H1 (cell line): ENCODE measurements at regions not wholly inside any gene's neighbourhood (a gene's known extent, or its start where the extent isn't known, plus 50 kb on each side); places are given as distances from the start of the nearest gene placed in this dataset.

Experiments used
- CBX5 ChIP-seq: fragments of 300-800, 300-1000 bp; sonication (generic); IDR thresholded peaks from 2 replicates; pipeline ENCODE4 v1.7.1; 2016; ENCODE audit warnings: antibody characterized with exemption, low read length, low read depth
- GTF2F1 ChIP-seq: IDR thresholded peaks from 2 replicates; pipeline ENCODE4 v1.6.1; 2012; ENCODE audit warnings: low read depth, low read length, improper control_type of control experiment, borderline replicate concordance
- MAFK ChIP-seq: IDR thresholded peaks from 2 replicates; pipeline ENCODE4 v1.6.1; 2012; ENCODE audit warnings: low read depth, mild to moderate bottlenecking, improper control_type of control experiment, low read length
- POLR2AphosphoS5 ChIP-seq: IDR thresholded peaks from 2 replicates; pipeline ENCODE4 v1.6.1; 2011; ENCODE audit warnings: low read depth, low read length
- RAD21 ChIP-seq, 2 experiments: IDR thresholded peaks in 1 of 2; conservative IDR thresholded peaks in 1 of 2; 2 replicates each; pipeline ENCODE4 v1.6.1; 2011; ENCODE audit warnings: low read depth in 2 of 2, low read length in 2 of 2, improper control_type of control experiment in 1 of 2, inconsistent platforms in 1 of 2, mild to moderate bottlenecking in 1 of 2, moderate library complexity in 1 of 2
- TAF1 ChIP-seq: IDR thresholded peaks from 2 replicates; pipeline ENCODE4 v1.6.1; 2011; ENCODE audit warnings: mild to moderate bottlenecking, low read depth, low read length
- TCF12 ChIP-seq: IDR thresholded peaks from 2 replicates; pipeline ENCODE4 v1.6.1; 2011; ENCODE audit warnings: low read depth, mild to moderate bottlenecking, low read length
- TF ChIP-seq, protein P1 (sequence below), 3 experiments: IDR thresholded peaks; 1 replicate in 2 of 3; 2 replicates in 1 of 3; pipeline versions ENCODE4 v1.5.1 to v1.6.1; 2011; ENCODE audit warnings: low read length in 3 of 3, mild to moderate bottlenecking in 3 of 3, inconsistent platforms in 2 of 3, low read depth in 1 of 3, moderate library complexity in 1 of 3; ENCODE audit not compliant: insufficient read depth in 1 of 3; ENCODE audit errors: control extremely low read depth in 1 of 3
- TF ChIP-seq, protein P2 (sequence below): IDR thresholded peaks from 2 replicates; pipeline ENCODE4 v1.6.1; 2012; ENCODE audit warnings: low read length, inconsistent platforms

DNA sequence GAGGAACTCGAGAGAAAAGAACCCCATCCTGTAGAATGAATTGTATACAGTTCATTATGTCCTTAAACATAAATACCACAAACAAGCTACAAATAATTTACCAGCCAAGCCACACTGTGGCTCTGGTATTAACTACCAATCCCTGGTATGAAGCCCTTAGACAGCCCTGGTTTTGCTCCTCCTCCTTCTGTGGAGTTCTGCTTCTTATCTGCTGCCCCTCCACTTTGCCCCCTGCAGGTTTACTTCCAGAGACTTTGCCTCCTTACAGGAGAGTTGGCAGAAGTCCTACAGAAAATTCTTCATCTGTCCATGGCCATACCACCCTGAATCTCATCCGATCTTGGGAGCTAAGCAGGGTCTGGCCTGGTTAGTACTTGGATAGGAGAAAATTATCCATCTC is 219.8 kb downstream of the ACTL7B start:
- TF ChIP-seq, protein P1, sequence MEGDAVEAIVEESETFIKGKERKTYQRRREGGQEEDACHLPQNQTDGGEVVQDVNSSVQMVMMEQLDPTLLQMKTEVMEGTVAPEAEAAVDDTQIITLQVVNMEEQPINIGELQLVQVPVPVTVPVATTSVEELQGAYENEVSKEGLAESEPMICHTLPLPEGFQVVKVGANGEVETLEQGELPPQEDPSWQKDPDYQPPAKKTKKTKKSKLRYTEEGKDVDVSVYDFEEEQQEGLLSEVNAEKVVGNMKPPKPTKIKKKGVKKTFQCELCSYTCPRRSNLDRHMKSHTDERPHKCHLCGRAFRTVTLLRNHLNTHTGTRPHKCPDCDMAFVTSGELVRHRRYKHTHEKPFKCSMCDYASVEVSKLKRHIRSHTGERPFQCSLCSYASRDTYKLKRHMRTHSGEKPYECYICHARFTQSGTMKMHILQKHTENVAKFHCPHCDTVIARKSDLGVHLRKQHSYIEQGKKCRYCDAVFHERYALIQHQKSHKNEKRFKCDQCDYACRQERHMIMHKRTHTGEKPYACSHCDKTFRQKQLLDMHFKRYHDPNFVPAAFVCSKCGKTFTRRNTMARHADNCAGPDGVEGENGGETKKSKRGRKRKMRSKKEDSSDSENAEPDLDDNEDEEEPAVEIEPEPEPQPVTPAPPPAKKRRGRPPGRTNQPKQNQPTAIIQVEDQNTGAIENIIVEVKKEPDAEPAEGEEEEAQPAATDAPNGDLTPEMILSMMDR (IDR thresholded peaks at IDR 0.05; ENCODE audit: control extremely low read depth in 1 of 3, insufficient read depth in 1 of 3, low read depth in 1 of 3, low read length in 3 of 3): no peak
- no peak for TF ChIP-seq RAD21 (IDR thresholded peaks at IDR 0.05 in 1 of 2, conservative IDR thresholded peaks at IDR 0.05 in 1 of 2; ENCODE audit: low read depth in 2 of 2, low read length in 2 of 2)
- TF ChIP-seq MAFK: no peak
- TF ChIP-seq CBX5: no peak
- TF ChIP-seq POLR2AphosphoS5: no peak
- no peak for TF ChIP-seq TCF12
- no peak for TF ChIP-seq GTF2F1
- TF ChIP-seq, protein P2, sequence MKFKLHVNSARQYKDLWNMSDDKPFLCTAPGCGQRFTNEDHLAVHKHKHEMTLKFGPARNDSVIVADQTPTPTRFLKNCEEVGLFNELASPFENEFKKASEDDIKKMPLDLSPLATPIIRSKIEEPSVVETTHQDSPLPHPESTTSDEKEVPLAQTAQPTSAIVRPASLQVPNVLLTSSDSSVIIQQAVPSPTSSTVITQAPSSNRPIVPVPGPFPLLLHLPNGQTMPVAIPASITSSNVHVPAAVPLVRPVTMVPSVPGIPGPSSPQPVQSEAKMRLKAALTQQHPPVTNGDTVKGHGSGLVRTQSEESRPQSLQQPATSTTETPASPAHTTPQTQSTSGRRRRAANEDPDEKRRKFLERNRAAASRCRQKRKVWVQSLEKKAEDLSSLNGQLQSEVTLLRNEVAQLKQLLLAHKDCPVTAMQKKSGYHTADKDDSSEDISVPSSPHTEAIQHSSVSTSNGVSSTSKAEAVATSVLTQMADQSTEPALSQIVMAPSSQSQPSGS: no peak
- TF ChIP-seq TAF1: no peak
